ENCODE measurements at regions not wholly inside any gene's neighbourhood (a gene's known extent, or its start where the extent isn't known, plus 50 kb on each side); places are given as distances from the start of the nearest gene placed in this dataset.

DNA sequence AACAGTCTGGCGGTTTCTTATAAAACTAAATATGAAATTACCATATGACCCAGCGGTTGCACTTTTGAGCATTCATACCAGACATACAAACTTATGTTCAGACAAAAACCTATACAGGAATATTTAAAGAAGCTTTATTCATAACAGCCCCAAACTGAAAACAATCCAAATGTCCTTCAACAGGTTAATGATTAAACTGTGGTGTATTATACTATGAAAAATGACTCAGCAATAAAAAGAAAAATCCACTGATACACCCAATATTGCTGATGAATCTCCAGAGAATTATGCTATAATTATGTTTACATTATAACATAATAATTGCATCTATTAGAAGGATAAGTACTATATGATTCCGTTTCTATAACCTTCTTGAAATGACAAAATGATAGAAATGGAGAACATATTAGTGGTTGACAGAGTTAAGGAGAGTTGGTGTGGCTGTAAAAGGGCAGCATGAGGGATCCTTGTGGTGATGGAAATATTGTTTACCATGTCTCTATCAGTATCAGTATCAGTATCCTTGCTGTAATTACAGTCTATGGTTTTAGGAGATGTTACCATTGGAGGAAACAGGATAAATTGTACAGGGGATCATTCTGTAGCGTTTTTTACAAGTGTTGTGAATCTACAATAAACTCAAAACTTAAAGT is 127.1 kb downstream of the DSC3 start:
- TF ChIP-seq ZNF776 (tag by site-specific recombination; IDR thresholded peaks at IDR 0.05; ENCODE audit: borderline replicate concordance) (no peak), ZNF423 (tag by site-specific recombination; IDR thresholded peaks at IDR 0.05) (no peak), ZNF626 (tag by site-specific recombination; IDR thresholded peaks at IDR 0.05) (no peak), ZNF571 (tag by site-specific recombination; IDR thresholded peaks at IDR 0.05) (no peak), ZNF121 (tag by site-specific recombination; IDR thresholded peaks at IDR 0.05) (no peak), ZNF223 (tag by site-specific recombination; IDR thresholded peaks at IDR 0.05) (no peak), PBX3 (CRISPR knock-in tag; IDR thresholded peaks at IDR 0.05) (no peak), ZNF114 (tag by site-specific recombination; IDR thresholded peaks at IDR 0.05) (no peak), PRDM4 (tag by site-specific recombination; IDR thresholded peaks at IDR 0.05) (no peak)
- TF ChIP-seq, protein P1, sequence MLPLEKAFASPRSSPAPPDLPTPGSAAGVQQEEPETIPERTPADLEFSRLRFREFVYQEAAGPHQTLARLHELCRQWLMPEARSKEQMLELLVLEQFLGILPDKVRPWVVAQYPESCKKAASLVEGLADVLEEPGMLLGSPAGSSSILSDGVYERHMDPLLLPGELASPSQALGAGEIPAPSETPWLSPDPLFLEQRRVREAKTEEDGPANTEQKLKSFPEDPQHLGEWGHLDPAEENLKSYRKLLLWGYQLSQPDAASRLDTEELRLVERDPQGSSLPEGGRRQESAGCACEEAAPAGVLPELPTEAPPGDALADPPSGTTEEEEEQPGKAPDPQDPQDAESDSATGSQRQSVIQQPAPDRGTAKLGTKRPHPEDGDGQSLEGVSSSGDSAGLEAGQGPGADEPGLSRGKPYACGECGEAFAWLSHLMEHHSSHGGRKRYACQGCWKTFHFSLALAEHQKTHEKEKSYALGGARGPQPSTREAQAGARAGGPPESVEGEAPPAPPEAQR (tag by site-specific recombination; IDR thresholded peaks at IDR 0.05), result no peak
- TF ChIP-seq, protein P2, sequence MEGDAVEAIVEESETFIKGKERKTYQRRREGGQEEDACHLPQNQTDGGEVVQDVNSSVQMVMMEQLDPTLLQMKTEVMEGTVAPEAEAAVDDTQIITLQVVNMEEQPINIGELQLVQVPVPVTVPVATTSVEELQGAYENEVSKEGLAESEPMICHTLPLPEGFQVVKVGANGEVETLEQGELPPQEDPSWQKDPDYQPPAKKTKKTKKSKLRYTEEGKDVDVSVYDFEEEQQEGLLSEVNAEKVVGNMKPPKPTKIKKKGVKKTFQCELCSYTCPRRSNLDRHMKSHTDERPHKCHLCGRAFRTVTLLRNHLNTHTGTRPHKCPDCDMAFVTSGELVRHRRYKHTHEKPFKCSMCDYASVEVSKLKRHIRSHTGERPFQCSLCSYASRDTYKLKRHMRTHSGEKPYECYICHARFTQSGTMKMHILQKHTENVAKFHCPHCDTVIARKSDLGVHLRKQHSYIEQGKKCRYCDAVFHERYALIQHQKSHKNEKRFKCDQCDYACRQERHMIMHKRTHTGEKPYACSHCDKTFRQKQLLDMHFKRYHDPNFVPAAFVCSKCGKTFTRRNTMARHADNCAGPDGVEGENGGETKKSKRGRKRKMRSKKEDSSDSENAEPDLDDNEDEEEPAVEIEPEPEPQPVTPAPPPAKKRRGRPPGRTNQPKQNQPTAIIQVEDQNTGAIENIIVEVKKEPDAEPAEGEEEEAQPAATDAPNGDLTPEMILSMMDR (tag by site-specific recombination; IDR thresholded peaks at IDR 0.05), result no peak
- TF ChIP-seq, protein P3, sequence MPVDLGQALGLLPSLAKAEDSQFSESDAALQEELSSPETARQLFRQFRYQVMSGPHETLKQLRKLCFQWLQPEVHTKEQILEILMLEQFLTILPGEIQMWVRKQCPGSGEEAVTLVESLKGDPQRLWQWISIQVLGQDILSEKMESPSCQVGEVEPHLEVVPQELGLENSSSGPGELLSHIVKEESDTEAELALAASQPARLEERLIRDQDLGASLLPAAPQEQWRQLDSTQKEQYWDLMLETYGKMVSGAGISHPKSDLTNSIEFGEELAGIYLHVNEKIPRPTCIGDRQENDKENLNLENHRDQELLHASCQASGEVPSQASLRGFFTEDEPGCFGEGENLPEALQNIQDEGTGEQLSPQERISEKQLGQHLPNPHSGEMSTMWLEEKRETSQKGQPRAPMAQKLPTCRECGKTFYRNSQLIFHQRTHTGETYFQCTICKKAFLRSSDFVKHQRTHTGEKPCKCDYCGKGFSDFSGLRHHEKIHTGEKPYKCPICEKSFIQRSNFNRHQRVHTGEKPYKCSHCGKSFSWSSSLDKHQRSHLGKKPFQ (tag by site-specific recombination; IDR thresholded peaks at IDR 0.05), result no peak
- TF ChIP-seq, protein P4, sequence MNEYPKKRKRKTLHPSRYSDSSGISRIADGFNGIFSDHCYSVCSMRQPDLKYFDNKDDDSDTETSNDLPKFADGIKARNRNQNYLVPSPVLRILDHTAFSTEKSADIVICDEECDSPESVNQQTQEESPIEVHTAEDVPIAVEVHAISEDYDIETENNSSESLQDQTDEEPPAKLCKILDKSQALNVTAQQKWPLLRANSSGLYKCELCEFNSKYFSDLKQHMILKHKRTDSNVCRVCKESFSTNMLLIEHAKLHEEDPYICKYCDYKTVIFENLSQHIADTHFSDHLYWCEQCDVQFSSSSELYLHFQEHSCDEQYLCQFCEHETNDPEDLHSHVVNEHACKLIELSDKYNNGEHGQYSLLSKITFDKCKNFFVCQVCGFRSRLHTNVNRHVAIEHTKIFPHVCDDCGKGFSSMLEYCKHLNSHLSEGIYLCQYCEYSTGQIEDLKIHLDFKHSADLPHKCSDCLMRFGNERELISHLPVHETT (tag by site-specific recombination; IDR thresholded peaks at IDR 0.05), result no peak
